Prostate gland (tissue), 2 donors: ENCODE measurements at regions not wholly inside any gene's neighbourhood (a gene's known extent, or its start where the extent isn't known, plus 50 kb on each side); places are given as distances from the start of the nearest gene placed in this dataset.
"Not testable (repeated sequence)": the region's sequence is repeated elsewhere in the genome, so short reads cannot be mapped to it uniquely, and the experiment has no call there.

ENCODE experiments used
- DNase-seq: peaks from one replicate; pipeline ENCODE4 v3.0.0-alpha.2; 2019; ENCODE audit warnings: low spot score
- H3K27ac ChIP-seq, 2 donors: fragments of 200-600 bp; sonication (generic); 2 replicates each; pipeline ENCODE4 v1.5.1; 2017 to 2019
- H3K27me3 ChIP-seq: fragments of 200-600 bp; sonication (generic); replicated peaks from 2 replicates; pipeline ENCODE4 v1.5.1; 2019; ENCODE audit not compliant: insufficient read depth
- H3K36me3 ChIP-seq, 2 donors: fragments of 200-600 bp; sonication (generic); 1 replicate in 1 of 2; 2 replicates in 1 of 2; pipeline versions ENCODE4 v1.5.1 to v1.8.1; 2017 to 2019
- H3K4me1 ChIP-seq: fragments of 200-600 bp; sonication (generic); replicated peaks from 2 replicates; pipeline ENCODE4 v1.5.1; 2019
- H3K4me3 ChIP-seq, 2 donors: fragments of 200-600 bp; sonication (generic); 2 replicates each; pipeline ENCODE4 v1.5.1; 2017 to 2019
- H3K9me3 ChIP-seq: fragments of 200-600 bp; sonication (generic); 2 replicates; pipeline ENCODE4 v1.5.1; 2017
- CTCF ChIP-seq, 4 experiments: fragments of 200-600 bp in 2 of 4; fragments of 450-650 bp in 2 of 4; sonication (generic) in 2 of 4; IDR thresholded peaks; 1 replicate in 3 of 4; 2 replicates in 1 of 4; pipeline ENCODE4 v1.5.1; 2016 to 2019; ENCODE audit warnings: antibody characterized with exemption in 4 of 4, mild to moderate bottlenecking in 2 of 4, moderate library complexity in 2 of 4
- POLR2A ChIP-seq: fragments of 450-650 bp; IDR thresholded peaks from one replicate; pipeline ENCODE4 v1.6.1; 2016; ENCODE audit warnings: antibody characterized with exemption, mild to moderate bottlenecking
- POLR2AphosphoS5 ChIP-seq: sonication (generic); formaldehyde crosslinking; IDR thresholded peaks from one replicate; pipeline ENCODE4 v1.6.1; 2017; ENCODE audit warnings: antibody characterized with exemption
- WGBS: methylation state at CpG from one replicate; pipeline ENCODE4 v1.1.5; 2018; 5-methylcytosine and 5-hydroxymethylcytosine counted together
- intact Hi-C: fragments of 100-400 bp; cut with DNase I; formaldehyde crosslinking; loops from one replicate; pipeline ENCODE4 v1.14.2; 2022

- Histone ChIP-seq H3K27ac (no peak overlapping the region), H3K27me3 (no peaks in the 10 kb centered on the region), H3K4me1 (no peaks in the 10 kb centered on the region), H3K36me3 (no peaks in the 10 kb centered on the region), H3K4me3 (no peak overlapping the region), H3K9me3 (no peaks in the 10 kb centered on the region)
- WGBS: 90% methylated on average over 7 of the region's 7 CpGs
- no peak for TF ChIP-seq POLR2AphosphoS5
- no peak for TF ChIP-seq POLR2A
- TF ChIP-seq CTCF (IDR thresholded peaks at IDR 0.05): no peak
- no peak for DNase-seq
- intact Hi-C loops: no loop called here
Observed at GRCh38 chr5:101288633-101289032, 385.6 kb upstream of the ST8SIA4 start.

- Histone ChIP-seq H3K36me3 (no peaks in the 10 kb centered on the region), H3K4me3 (no peak overlapping the region), H3K9me3 (no peaks in the 10 kb centered on the region), H3K27me3 (no peaks in the 10 kb centered on the region), H3K27ac (no peak overlapping the region), H3K4me1 (no peaks in the 10 kb centered on the region)
- no peak for DNase-seq
- TF ChIP-seq CTCF (IDR thresholded peaks at IDR 0.05) (no peak), POLR2AphosphoS5 (no peak), POLR2A (no peak)
- 96% methylated on average over 1 of the region's 1 CpG for WGBS
- intact Hi-C loops: no loop called here
Observed at GRCh38 chr5:101284736-101285375, 381.8 kb upstream of the ST8SIA4 start.

- H3K27ac ChIP-seq, H3K36me3 ChIP-seq, H3K4me3 ChIP-seq, DNase-seq, intact Hi-C loops, H3K27me3 ChIP-seq, H3K9me3 ChIP-seq, H3K4me1 ChIP-seq: not testable (repeated sequence)
- WGBS: 99% methylated on average over 3 of the region's 3 CpGs
Observed at GRCh38 chr5:101283938-101284337, 380.9 kb upstream of the ST8SIA4 start.

GRCh38 chr5:101278917-101279316 is 375.8 kb upstream of the ST8SIA4 start:
- 86% methylated on average over 2 of the region's 2 CpGs for WGBS
- no peaks in the 10 kb centered on the region for H3K4me1 ChIP-seq
- H3K27me3 ChIP-seq: no peaks in the 10 kb centered on the region
- H3K4me3 ChIP-seq: no peak overlapping the region
- H3K9me3 ChIP-seq: no peaks in the 10 kb centered on the region
- no peak for DNase-seq
- TF ChIP-seq CTCF (IDR thresholded peaks at IDR 0.05): no peak
- no peak for TF ChIP-seq POLR2AphosphoS5
- TF ChIP-seq POLR2A: no peak
- intact Hi-C loops: no loop called here
- no peak overlapping the region for H3K27ac ChIP-seq
- no peaks in the 10 kb centered on the region for H3K36me3 ChIP-seq

GRCh38 chr5:101278011-101278687 is 375.1 kb upstream of the ST8SIA4 start:
- no peak for DNase-seq
- no peaks in the 10 kb centered on the region for H3K4me1 ChIP-seq
- no peak overlapping the region for H3K27ac ChIP-seq
- H3K9me3 ChIP-seq: no peaks in the 10 kb centered on the region
- no peak for TF ChIP-seq POLR2A
- TF ChIP-seq POLR2AphosphoS5: no peak
- no peak for TF ChIP-seq CTCF (IDR thresholded peaks at IDR 0.05)
- 75% methylated on average over 5 of the region's 5 CpGs for WGBS
- intact Hi-C loops: no loop called here
- H3K27me3 ChIP-seq: no peaks in the 10 kb centered on the region
- H3K36me3 ChIP-seq: no peaks in the 10 kb centered on the region
- H3K4me3 ChIP-seq: no peak overlapping the region
